ENCODE measurements at regions not wholly inside any gene's neighbourhood (a gene's known extent, or its start where the extent isn't known, plus 50 kb on each side); places are given as distances from the start of the nearest gene placed in this dataset.

DNA sequence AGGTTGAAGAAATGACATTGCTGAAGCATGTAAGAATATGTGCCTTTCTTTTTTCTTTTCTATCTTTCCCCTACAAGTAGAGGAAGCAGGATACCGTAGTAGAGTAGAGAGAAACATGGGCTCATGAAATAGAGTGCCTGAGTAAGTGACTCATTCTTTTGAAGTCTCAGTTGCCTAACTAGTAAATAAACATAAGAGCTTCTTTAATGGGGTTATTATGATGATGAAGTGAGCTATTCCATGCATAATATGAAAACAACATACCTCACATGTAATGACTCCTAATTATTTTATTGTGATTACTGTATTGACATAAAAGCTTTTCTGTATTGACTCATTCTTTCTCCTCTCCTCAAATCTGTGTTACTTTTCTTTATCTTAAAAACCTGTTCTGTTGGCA, 1538.2 kb downstream of the TECRL start:
- TF ChIP-seq, protein P1, sequence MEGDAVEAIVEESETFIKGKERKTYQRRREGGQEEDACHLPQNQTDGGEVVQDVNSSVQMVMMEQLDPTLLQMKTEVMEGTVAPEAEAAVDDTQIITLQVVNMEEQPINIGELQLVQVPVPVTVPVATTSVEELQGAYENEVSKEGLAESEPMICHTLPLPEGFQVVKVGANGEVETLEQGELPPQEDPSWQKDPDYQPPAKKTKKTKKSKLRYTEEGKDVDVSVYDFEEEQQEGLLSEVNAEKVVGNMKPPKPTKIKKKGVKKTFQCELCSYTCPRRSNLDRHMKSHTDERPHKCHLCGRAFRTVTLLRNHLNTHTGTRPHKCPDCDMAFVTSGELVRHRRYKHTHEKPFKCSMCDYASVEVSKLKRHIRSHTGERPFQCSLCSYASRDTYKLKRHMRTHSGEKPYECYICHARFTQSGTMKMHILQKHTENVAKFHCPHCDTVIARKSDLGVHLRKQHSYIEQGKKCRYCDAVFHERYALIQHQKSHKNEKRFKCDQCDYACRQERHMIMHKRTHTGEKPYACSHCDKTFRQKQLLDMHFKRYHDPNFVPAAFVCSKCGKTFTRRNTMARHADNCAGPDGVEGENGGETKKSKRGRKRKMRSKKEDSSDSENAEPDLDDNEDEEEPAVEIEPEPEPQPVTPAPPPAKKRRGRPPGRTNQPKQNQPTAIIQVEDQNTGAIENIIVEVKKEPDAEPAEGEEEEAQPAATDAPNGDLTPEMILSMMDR (IDR thresholded peaks at IDR 0.05) = no peak
- TF ChIP-seq POLR2A (IDR thresholded peaks at IDR 0.05) (no peak), POLR2AphosphoS5 (IDR thresholded peaks at IDR 0.05; ENCODE audit: insufficient read depth in 1 of 2, low read depth in 1 of 2) (no peak)
